Neuronal stem cell (in vitro differentiated cells): ENCODE measurements at regions not wholly inside any gene's neighbourhood (a gene's known extent, or its start where the extent isn't known, plus 50 kb on each side); places are given as distances from the start of the nearest gene placed in this dataset.

Experiments
- DNase-seq: peaks from one replicate; pipeline ENCODE4 v3.0.0-alpha.2; 2013; ENCODE audit warnings: low spot score
- H2AFZ ChIP-seq: one replicate; pipeline ENCODE4 v1.6.1; 2013; ENCODE audit warnings: mild to moderate bottlenecking, low read length, inconsistent platforms
- H2AK5ac ChIP-seq: 2 replicates; pipeline ENCODE4 v1.6.1; 2013; ENCODE audit warnings: low read depth, mild to moderate bottlenecking, inconsistent platforms, low read length, moderate library complexity, mixed read lengths
- H2BK120ac ChIP-seq: 2 replicates; pipeline ENCODE4 v1.6.1; 2013; ENCODE audit warnings: low read depth, mild to moderate bottlenecking, inconsistent platforms, low read length, moderate library complexity, mixed read lengths
- H2BK12ac ChIP-seq: one replicate; pipeline ENCODE4 v1.6.1; 2013; ENCODE audit warnings: low read length, inconsistent platforms
- H2BK15ac ChIP-seq: 2 replicates; pipeline ENCODE4 v1.6.1; 2013; ENCODE audit warnings: mild to moderate bottlenecking, low read length, inconsistent platforms, mixed read lengths
- H2BK5ac ChIP-seq: one replicate; pipeline ENCODE4 v1.6.1; 2013; ENCODE audit warnings: inconsistent platforms, mild to moderate bottlenecking, low read length, moderate library complexity
- H3K14ac ChIP-seq: one replicate; pipeline ENCODE4 v1.6.1; 2013; ENCODE audit warnings: low read length, inconsistent platforms
- H3K18ac ChIP-seq: 2 replicates; pipeline ENCODE4 v1.6.1; 2013; ENCODE audit warnings: low read length, inconsistent platforms
- H3K23ac ChIP-seq: 2 replicates; pipeline ENCODE4 v1.6.1; 2013; ENCODE audit warnings: low read depth, mild to moderate bottlenecking, mixed read lengths, low read length, inconsistent platforms; ENCODE audit not compliant: poor library complexity
- H3K27ac ChIP-seq: replicated peaks from 3 replicates; pipeline ENCODE4 v1.5.1; 2013; ENCODE audit warnings: low read length, inconsistent platforms
- H3K27me3 ChIP-seq, 3 experiments: 2 replicates each; pipeline ENCODE4 v1.6.1; 2013; ENCODE audit warnings: low read length in 3 of 3, mild to moderate bottlenecking in 2 of 3, inconsistent platforms in 1 of 3, low read depth in 1 of 3, mixed read lengths in 1 of 3, moderate library complexity in 1 of 3; ENCODE audit not compliant: control insufficient read depth in 3 of 3, insufficient read depth in 3 of 3
- H3K36me3 ChIP-seq, 2 donors: replicated peaks in 1 of 2; 2 replicates each; pipeline ENCODE4 v1.6.1; 2013; ENCODE audit warnings: low read length in 2 of 2; ENCODE audit not compliant: control insufficient read depth in 2 of 2, insufficient read depth in 2 of 2
- H3K4ac ChIP-seq: 2 replicates; pipeline ENCODE4 v1.6.1; 2013; ENCODE audit warnings: inconsistent platforms, mild to moderate bottlenecking, low read length, moderate library complexity
- H3K4me1 ChIP-seq, 2 donors: 1 replicate in 1 of 2; 2 replicates in 1 of 2; pipeline ENCODE4 v1.6.1; 2013; ENCODE audit warnings: low read length in 2 of 2, low read depth in 1 of 2; ENCODE audit not compliant: control insufficient read depth in 2 of 2, insufficient read depth in 1 of 2
- H3K4me2 ChIP-seq: one replicate; pipeline ENCODE4 v1.6.1; 2013; ENCODE audit warnings: mild to moderate bottlenecking, low read length, inconsistent platforms; ENCODE audit not compliant: insufficient read depth, poor library complexity, severe bottlenecking
- H3K4me3 ChIP-seq, 2 donors: 2 replicates each; pipeline ENCODE4 v1.5.1; 2013; ENCODE audit warnings: low read length in 2 of 2, mild to moderate bottlenecking in 2 of 2, inconsistent platforms in 1 of 2, moderate library complexity in 1 of 2
- H3K79me1 ChIP-seq: one replicate; pipeline ENCODE4 v1.6.1; 2013; ENCODE audit warnings: low read depth, mild to moderate bottlenecking, inconsistent platforms, low read length, moderate library complexity
- H3K9ac ChIP-seq: one replicate; pipeline ENCODE4 v1.6.1; 2013; ENCODE audit warnings: mild to moderate bottlenecking, low read depth, low read length, inconsistent platforms; ENCODE audit not compliant: poor library complexity
- H3K9me3 ChIP-seq, 2 donors: replicated peaks in 1 of 2; 2 replicates each; pipeline versions ENCODE3 to v1.6.1; 2013; ENCODE audit warnings: low read length in 2 of 2, mild to moderate bottlenecking in 2 of 2, inconsistent platforms in 1 of 2, low read depth in 1 of 2, mixed read lengths in 1 of 2, moderate library complexity in 1 of 2; ENCODE audit not compliant: control insufficient read depth in 2 of 2, insufficient read depth in 1 of 2
- H4K8ac ChIP-seq: one replicate; pipeline ENCODE4 v1.6.1; 2013; ENCODE audit warnings: low read depth, mild to moderate bottlenecking, inconsistent platforms, low read length, moderate library complexity
- H4K91ac ChIP-seq: one replicate; pipeline ENCODE4 v1.6.1; 2013; ENCODE audit warnings: low read length, low read depth, mild to moderate bottlenecking, inconsistent platforms; ENCODE audit not compliant: poor library complexity
- WGBS, 2 donors: extraction: QIAGEN DNeasy Blood & Tissue Kit; methylation state at CpG; one replicate each; pipeline ENCODE4 v1.1.7; 2013; ENCODE audit warnings: missing lambda C conversion rate in 2 of 2, mixed read lengths in 1 of 2; ENCODE audit not compliant: insufficient read length in 2 of 2, insufficient replicate concordance in 1 of 2; ENCODE audit errors: extremely low coverage in 2 of 2; 5-methylcytosine and 5-hydroxymethylcytosine counted together

GRCh38 chr3:193754719-193755118 lies 161.7 kb downstream of the OPA1 start:
- no peaks in the 10 kb centered on the region for H3K36me3 ChIP-seq
- peaks cover 10 to 54% of the 10 kb centered on the region in 2 donors for H3K9me3 ChIP-seq
- H3K4me3 ChIP-seq, result peak overlapping the region in 1 of 2 donors; percentile 60
- H3K79me1 ChIP-seq, result no peaks in the 10 kb centered on the region
- H2BK120ac ChIP-seq, result no peak overlapping the region
- H4K8ac ChIP-seq, result no peak overlapping the region
- no peak overlapping the region for H3K27ac ChIP-seq
- H3K9ac ChIP-seq, result no peak overlapping the region
- H4K91ac ChIP-seq, result no peak overlapping the region
- H2BK15ac ChIP-seq, result no peak overlapping the region
- H3K14ac ChIP-seq, result no peak overlapping the region
- H2AK5ac ChIP-seq, result no peak overlapping the region
- H2BK5ac ChIP-seq, result no peak overlapping the region
- no peaks in the 10 kb centered on the region for H3K4me1 ChIP-seq
- H3K18ac ChIP-seq, result no peak overlapping the region
- no peak overlapping the region for H3K4me2 ChIP-seq
- no peak overlapping the region for H2BK12ac ChIP-seq
- DNase-seq, result no peak
- no peak overlapping the region for H2AFZ ChIP-seq
- no peak overlapping the region for H3K23ac ChIP-seq
- H3K27me3 ChIP-seq, result no peaks in the 10 kb centered on the region
- H3K4ac ChIP-seq, result no peak overlapping the region

DNA sequence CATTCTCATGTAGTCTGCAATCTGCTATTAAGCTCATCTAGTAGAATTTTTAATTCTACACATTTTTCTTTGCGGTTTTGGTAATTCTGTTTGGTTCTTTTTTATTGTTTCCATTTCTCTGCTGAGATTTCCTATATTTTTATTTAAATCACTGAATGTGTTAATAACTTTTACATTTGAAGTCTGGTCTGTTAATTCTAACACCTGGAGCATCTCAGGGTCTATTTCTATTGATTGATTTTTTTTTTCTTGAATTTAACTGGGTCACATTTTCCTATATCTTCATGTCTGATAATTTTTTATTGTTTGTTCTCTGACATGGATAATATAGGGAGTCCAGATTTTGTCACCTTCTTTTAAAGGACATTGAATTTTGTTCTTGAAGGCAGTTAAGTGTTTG lies 163.5 kb downstream of the OPA1 start:
- Histone ChIP-seq H4K91ac (no peak overlapping the region), H2BK12ac (no peak overlapping the region), H3K4me2 (no peak overlapping the region), H3K9ac (no peak overlapping the region), H3K18ac (no peak overlapping the region), H2AK5ac (no peak overlapping the region), H3K79me1 (no peaks in the 10 kb centered on the region), H3K23ac (no peak overlapping the region), H3K4me3 (no peak overlapping the region), H3K36me3 (no peaks in the 10 kb centered on the region), H2AFZ (no peak overlapping the region), H3K14ac (no peak overlapping the region), H3K4me1 (no peaks in the 10 kb centered on the region), H2BK120ac (no peak overlapping the region), H2BK15ac (no peak overlapping the region), H2BK5ac (no peak overlapping the region), H3K27me3 (no peaks in the 10 kb centered on the region), H3K9me3 (peaks cover 10 to 57% of the 10 kb centered on the region in 2 donors), H4K8ac (no peak overlapping the region), H3K27ac (no peak overlapping the region), H3K4ac (no peak overlapping the region)
- DNase-seq, result no peak
- no CpG with 5 or more reads among the region's 1 CpG for WGBS, 2 donors

- Histone ChIP-seq H3K14ac (no peak overlapping the region), H3K27ac (no peak overlapping the region), H2AFZ (no peak overlapping the region), H2AK5ac (no peak overlapping the region), H3K23ac (no peak overlapping the region), H3K79me1 (no peaks in the 10 kb centered on the region), H3K4me1 (no peaks in the 10 kb centered on the region), H3K4ac (no peak overlapping the region), H2BK12ac (no peak overlapping the region), H4K8ac (no peak overlapping the region), H2BK15ac (no peak overlapping the region), H3K9me3 (peaks cover 10 to 57% of the 10 kb centered on the region in 2 donors), H3K4me2 (no peak overlapping the region), H3K9ac (no peak overlapping the region), H2BK5ac (no peak overlapping the region), H4K91ac (no peak overlapping the region), H2BK120ac (no peak overlapping the region), H3K36me3 (no peaks in the 10 kb centered on the region), H3K4me3 (no peak overlapping the region), H3K27me3 (no peaks in the 10 kb centered on the region), H3K18ac (no peak overlapping the region)
- no peak for DNase-seq
- WGBS, 2 donors, result no CpG with 5 or more reads among the region's 2 CpGs
These were observed 164.4 kb downstream of the OPA1 start for GRCh38 chr3:193757457-193757856.

DNA sequence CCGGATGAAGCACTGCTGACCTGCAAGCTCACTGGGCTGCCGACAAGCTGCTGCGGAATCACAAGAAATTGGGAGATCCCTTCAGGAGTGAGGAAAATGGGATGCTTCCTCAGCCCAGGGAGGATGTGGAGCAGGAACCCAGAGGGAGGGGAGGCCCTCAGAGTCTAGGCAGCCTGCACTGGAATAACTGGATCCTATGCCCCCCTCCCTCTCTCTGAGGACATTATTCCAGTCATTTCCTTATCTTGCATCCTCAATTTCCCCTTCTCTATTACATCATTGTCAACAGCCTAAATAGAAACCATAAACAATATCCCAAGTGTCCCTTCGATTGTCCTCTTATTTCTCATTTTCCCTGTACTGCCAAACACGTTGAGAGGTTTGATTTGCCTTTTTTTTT lies 169.0 kb downstream of the OPA1 start:
- Histone ChIP-seq H3K36me3 (no peaks in the 10 kb centered on the region), H3K9ac (no peak overlapping the region), H3K79me1 (no peaks in the 10 kb centered on the region), H3K4me1 (no peaks in the 10 kb centered on the region), H3K27me3 (peaks cover 0 to 29% (median 0%) of the 10 kb centered on the region in 3 experiments), H3K18ac (no peak overlapping the region), H3K23ac (no peak overlapping the region), H2BK5ac (no peak overlapping the region), H4K91ac (no peak overlapping the region), H2BK15ac (no peak overlapping the region), H2AFZ (no peak overlapping the region), H3K4me2 (no peak overlapping the region), H3K27ac (no peak overlapping the region), H3K9me3 (peaks cover 9 to 39% of the 10 kb centered on the region in 2 donors), H2AK5ac (no peak overlapping the region), H2BK120ac (no peak overlapping the region), H3K4me3 (no peak overlapping the region), H4K8ac (no peak overlapping the region), H3K14ac (no peak overlapping the region), H2BK12ac (no peak overlapping the region), H3K4ac (no peak overlapping the region)
- no CpG with 5 or more reads among the region's 5 CpGs for WGBS, 2 donors
- no peak for DNase-seq
